AG04450 (cell line): ENCODE measurements at regions not wholly inside any gene's neighbourhood (a gene's known extent, or its start where the extent isn't known, plus 50 kb on each side); places are given as distances from the start of the nearest gene placed in this dataset.

Experiments used
- CTCF ChIA-PET: fragments of 300-600, 350-600 bp; formaldehyde crosslinking; extraction: SDS; loops from one replicate; lab custom pipeline; 2022; ENCODE audit warnings: antibody characterized with exemption, inconsistent platforms; lab: Charles Lee
- POLR2A ChIA-PET: fragments of 350-600 bp; formaldehyde crosslinking; extraction: SDS; loops from one replicate; lab custom pipeline; 2021; ENCODE audit warnings: antibody characterized with exemption, inconsistent platforms; lab: Yijun Ruan, JAX
- DNase-seq: peaks from one replicate; pipeline ENCODE4 v3.0.0-alpha.2; 2011; ENCODE audit warnings: low read depth, low spot score
- H3K27ac ChIP-seq: one replicate; pipeline ENCODE4 v1.5.1; 2012; ENCODE audit warnings: low read depth, low read length, control low read depth
- H3K27me3 ChIP-seq: one replicate; pipeline ENCODE4 v1.6.0; 2012; ENCODE audit warnings: low read length; ENCODE audit not compliant: control insufficient read depth, insufficient read depth
- H3K4me3 ChIP-seq: 2 replicates; pipeline ENCODE4 v1.5.1; 2011; ENCODE audit warnings: mild to moderate bottlenecking, low read depth, low read length, control low read depth
- H3K9me3 ChIP-seq: 2 replicates; pipeline ENCODE4 v1.5.1; 2012; ENCODE audit warnings: low read length; ENCODE audit not compliant: control insufficient read depth, insufficient read depth
- CTCF ChIP-seq: IDR thresholded peaks from 2 replicates; pipeline ENCODE4 v1.5.1; 2011; ENCODE audit warnings: low read depth, low read length, control low read depth, inconsistent platforms

DNA sequence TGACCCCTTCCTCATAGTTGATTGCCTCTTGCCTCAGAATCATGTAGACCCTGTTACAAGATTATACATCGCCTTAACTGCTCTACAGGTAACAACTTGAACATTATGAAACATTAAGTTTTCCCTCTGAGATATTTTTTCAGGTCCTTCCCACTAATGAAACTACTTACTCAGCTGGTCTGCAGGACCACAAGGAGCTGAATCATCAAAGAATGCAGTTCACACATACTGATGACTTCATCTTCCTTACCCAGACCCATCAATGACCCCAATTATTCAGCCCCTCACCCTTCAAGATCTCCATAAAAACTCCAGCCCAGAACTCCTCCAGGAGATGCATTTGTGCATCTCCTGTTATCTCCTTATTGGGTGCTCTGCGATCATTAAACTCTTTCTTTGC, 720.9 kb downstream of the RAPGEF2 start:
- Histone ChIP-seq H3K4me3 (no peak overlapping the region), H3K27me3 (no peaks in the 10 kb centered on the region), H3K27ac (no peak overlapping the region), H3K9me3 (peaks cover 6% of the 10 kb centered on the region; the same call in 1 of the 2 replicates)
- TF ChIP-seq CTCF, result no peak
- ChIA-PET CTCF (no interaction called here), POLR2A (no interaction called here)
- no peak for DNase-seq

- CTCF ChIA-PET, result no interaction called here
- Histone ChIP-seq H3K9me3 (peaks cover 10% of the 10 kb centered on the region), H3K4me3 (no peak overlapping the region), H3K27me3 (no peaks in the 10 kb centered on the region), H3K27ac (no peak overlapping the region)
- no peak for DNase-seq
- no peak for TF ChIP-seq CTCF
- POLR2A ChIA-PET, result no interaction called here
Observed at GRCh38 chr4:159828687-159829086, 725.8 kb downstream of the RAPGEF2 start.

DNA sequence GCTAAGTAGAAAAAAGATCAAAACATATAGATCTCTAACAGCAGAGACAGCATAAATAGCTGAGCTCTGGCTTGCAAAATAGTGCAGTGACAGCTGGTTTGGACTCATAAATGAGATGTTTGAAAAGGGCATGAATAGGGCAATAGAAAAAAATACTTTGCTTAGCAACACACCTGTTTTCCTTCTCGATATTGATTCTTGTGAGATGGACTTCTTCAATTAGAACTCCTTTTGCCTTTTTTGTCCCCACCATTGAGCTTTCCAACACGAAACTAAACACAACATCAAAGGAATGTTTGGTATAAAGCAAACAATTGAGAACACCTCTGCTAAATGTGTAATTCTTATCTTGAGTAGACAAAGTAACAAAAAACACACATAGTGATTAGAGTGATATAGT, 726.3 kb downstream of the RAPGEF2 start:
- Histone ChIP-seq H3K4me3 (no peak overlapping the region), H3K9me3 (peaks cover 10% of the 10 kb centered on the region), H3K27ac (no peak overlapping the region), H3K27me3 (no peaks in the 10 kb centered on the region)
- ChIA-PET POLR2A (no interaction called here), CTCF (no interaction called here)
- TF ChIP-seq CTCF, result no peak
- no peak for DNase-seq

DNA sequence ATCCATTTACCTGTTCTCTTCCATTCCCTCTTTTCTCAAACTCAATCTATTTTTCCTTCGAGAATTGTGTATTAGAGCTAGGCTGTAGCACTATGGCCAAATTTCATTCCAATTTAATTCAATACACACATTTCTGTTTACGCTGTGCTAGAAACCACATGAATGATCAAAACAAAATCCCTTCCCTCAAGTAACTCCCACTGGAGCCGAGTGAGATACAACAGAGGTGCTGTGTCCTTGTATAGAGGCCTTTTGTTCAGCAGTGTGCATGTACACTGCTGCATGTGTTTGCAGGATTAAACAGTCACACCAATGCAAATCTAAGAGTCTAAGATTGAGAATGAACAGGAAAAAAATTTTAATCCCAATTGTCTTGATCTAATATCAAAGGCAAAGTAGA, 734.2 kb downstream of the RAPGEF2 start:
- ChIA-PET CTCF (no interaction called here), POLR2A (no interaction called here)
- Histone ChIP-seq H3K27me3 (no peaks in the 10 kb centered on the region), H3K9me3 (peaks cover under 1% of the 10 kb centered on the region), H3K4me3 (no peak overlapping the region), H3K27ac (no peak overlapping the region)
- no peak for TF ChIP-seq CTCF
- DNase-seq, result no peak

DNA sequence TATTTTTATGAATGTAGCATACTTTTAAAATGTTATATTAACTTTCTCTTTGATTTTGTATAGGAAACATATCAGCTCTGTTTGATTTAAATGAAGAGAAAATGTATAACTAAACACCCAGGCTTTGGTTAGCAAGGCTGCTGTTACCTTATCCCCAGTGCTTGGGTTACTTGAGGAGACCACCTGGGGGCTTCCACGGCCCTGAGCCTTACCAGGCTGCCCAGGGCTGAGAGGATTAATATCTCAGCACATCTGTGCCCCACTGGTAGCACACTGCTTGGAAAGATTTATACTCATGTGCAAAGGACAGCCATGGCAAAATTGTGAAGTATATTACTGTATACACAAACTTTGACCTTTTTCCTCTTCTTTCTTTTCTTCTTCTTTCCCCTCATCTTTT, 752.9 kb downstream of the RAPGEF2 start:
- POLR2A ChIA-PET, result interaction anchor here (0.7 kb wide), 1 partner anchor 19 kb away, joined by 3 read pairs; no protein-coding TSS in a partner anchor
- CTCF ChIA-PET, result no interaction called here
- no peaks in the 10 kb centered on the region for H3K27me3 ChIP-seq
- no peak overlapping the region for H3K27ac ChIP-seq
- H3K9me3 ChIP-seq, result no peaks in the 10 kb centered on the region
- DNase-seq, result no peak
- TF ChIP-seq CTCF, result no peak
- H3K4me3 ChIP-seq, result no peak overlapping the region
